ENCODE measurements at regions not wholly inside any gene's neighbourhood (a gene's known extent, or its start where the extent isn't known, plus 50 kb on each side); places are given as distances from the start of the nearest gene placed in this dataset.

DNA sequence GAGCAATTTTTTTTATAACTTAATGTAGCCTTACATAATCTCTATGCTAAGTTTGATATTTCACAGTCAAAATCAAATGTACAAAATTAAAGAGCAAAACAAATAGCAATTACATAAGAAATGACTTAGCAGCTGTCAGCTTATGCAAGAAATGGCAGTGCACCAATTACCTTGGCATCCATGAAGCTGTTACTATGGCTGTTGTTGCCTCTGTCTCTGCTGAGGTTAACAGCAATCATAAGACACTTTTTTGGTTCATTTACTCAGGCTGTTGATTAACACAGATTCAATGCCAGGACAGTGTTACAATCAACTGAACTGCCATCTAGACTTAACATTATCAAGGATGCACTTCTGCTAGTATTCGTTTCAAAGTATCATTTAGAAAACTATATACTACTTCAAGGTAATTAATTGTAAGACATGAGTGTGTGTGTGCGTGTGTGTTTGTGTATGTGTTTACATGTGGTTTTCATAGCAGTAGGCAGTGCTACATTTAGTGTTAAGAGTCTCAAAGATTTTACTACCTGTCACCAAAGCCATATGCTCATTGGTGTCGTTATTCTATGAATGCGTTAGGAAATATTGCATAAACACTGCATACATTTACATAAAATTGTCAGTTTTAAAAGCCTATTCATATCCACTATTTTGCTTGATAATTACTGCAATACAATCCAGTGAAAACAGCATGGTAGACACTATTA is 1084.2 kb upstream of the COX7C start:
- in situ Hi-C loops (cut with HindIII; ENCODE audit: low sequenced_read_pairs) = no loop called here
- no peak for DNase-seq (ENCODE audit: low read depth, low spot score)
- TF ChIP-seq CTCF (IDR thresholded peaks at IDR 0.05; ENCODE audit: low read depth, low read length) = no peak
- no peak overlapping the region for H3K4me3 ChIP-seq (ENCODE audit: low read depth, low read length)

- no peak overlapping the region for H3K4me3 ChIP-seq (ENCODE audit: low read depth, low read length)
- no peak for TF ChIP-seq CTCF (IDR thresholded peaks at IDR 0.05; ENCODE audit: low read depth, low read length)
- in situ Hi-C loops (cut with HindIII; ENCODE audit: low sequenced_read_pairs) = no loop called here
- no peak for DNase-seq (ENCODE audit: low read depth, low spot score)
These were observed 1079.4 kb upstream of the COX7C start for GRCh38 chr5:85538362-85538761.

- no peak overlapping the region for H3K4me3 ChIP-seq (ENCODE audit: low read depth, low read length)
- TF ChIP-seq CTCF (IDR thresholded peaks at IDR 0.05; ENCODE audit: low read depth, low read length) = no peak
- DNase-seq (ENCODE audit: low read depth, low spot score) = no peak
- in situ Hi-C loops (cut with HindIII; ENCODE audit: low sequenced_read_pairs) = no loop called here
These were observed 1072.6 kb upstream of the COX7C start for GRCh38 chr5:85545129-85545528.

DNA sequence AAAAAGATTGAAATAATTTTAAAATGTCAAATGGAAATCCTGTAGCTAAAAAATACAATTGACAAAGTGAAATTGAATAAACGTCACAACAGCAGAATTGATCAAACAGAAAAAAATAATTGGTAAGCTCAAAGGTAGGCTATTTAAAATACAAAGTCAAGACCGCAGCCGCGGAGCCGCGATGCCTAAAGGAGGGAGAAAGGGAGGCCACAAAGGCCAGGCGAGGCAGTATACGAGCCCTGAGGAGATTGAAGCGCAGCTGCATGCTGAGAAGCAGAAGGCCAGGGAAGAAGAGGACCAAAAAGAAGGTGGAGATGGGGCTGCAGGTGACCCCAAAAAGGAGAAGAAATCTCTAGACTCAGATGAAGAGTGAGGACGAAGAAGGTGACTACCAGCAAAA is 1068.5 kb upstream of the COX7C start:
- no peak for DNase-seq (ENCODE audit: low read depth, low spot score)
- no peak overlapping the region for H3K4me3 ChIP-seq (ENCODE audit: low read depth, low read length)
- in situ Hi-C loops (cut with HindIII; ENCODE audit: low sequenced_read_pairs) = no loop called here
- TF ChIP-seq CTCF (IDR thresholded peaks at IDR 0.05; ENCODE audit: low read depth, low read length) = no peak

- in situ Hi-C loops (cut with HindIII; ENCODE audit: low sequenced_read_pairs) = no loop called here
- DNase-seq (ENCODE audit: low read depth, low spot score) = no peak
- TF ChIP-seq CTCF (IDR thresholded peaks at IDR 0.05; ENCODE audit: low read depth, low read length) = no peak
- no peak overlapping the region for H3K4me3 ChIP-seq (ENCODE audit: low read depth, low read length)
These were observed 1067.7 kb upstream of the COX7C start for GRCh38 chr5:85549836-85550599.

GRCh38 chr5:85556464-85556863 is 1061.3 kb upstream of the COX7C start:
- no peak for TF ChIP-seq CTCF (IDR thresholded peaks at IDR 0.05; ENCODE audit: low read depth, low read length)
- in situ Hi-C loops (cut with HindIII; ENCODE audit: low sequenced_read_pairs) = no loop called here
- DNase-seq (ENCODE audit: low read depth, low spot score) = no peak
- H3K4me3 ChIP-seq (ENCODE audit: low read depth, low read length) = no peak overlapping the region

Data from astrocyte of the spinal cord (primary cell).